Smooth muscle cell (in vitro differentiated cells): ENCODE measurements at regions not wholly inside any gene's neighbourhood (a gene's known extent, or its start where the extent isn't known, plus 50 kb on each side); places are given as distances from the start of the nearest gene placed in this dataset.

Source experiments
- DNase-seq: peaks from one replicate; lab custom pipeline; 2025; ENCODE audit not compliant: unreplicated experiment; lab: John Stamatoyannopoulos, UW
- H2AFZ ChIP-seq: fragments of 200-600 bp; sonication (generic); 2 replicates; pipeline ENCODE4 v1.6.0; 2016; ENCODE audit warnings: antibody characterized with exemption, low read depth, mild to moderate bottlenecking
- H3F3A ChIP-seq: fragments of 200-600 bp; sonication (generic); 2 replicates; pipeline ENCODE4 v1.6.0; 2017; ENCODE audit warnings: antibody characterized with exemption, low read depth
- H3K27ac ChIP-seq: fragments of 200-600 bp; sonication (generic); 2 replicates; pipeline ENCODE4 v1.5.1; 2016; ENCODE audit warnings: low read depth, mild to moderate bottlenecking
- H3K27me3 ChIP-seq: fragments of 200-600 bp; sonication (generic); 2 replicates; pipeline ENCODE4 v1.6.1; 2016; ENCODE audit warnings: low read depth, mild to moderate bottlenecking
- H3K36me3 ChIP-seq: fragments of 200-600 bp; sonication (generic); 2 replicates; pipeline ENCODE4 v1.5.1; 2016; ENCODE audit warnings: low read depth
- H3K4me1 ChIP-seq: fragments of 200-600 bp; sonication (generic); 2 replicates; pipeline ENCODE4 v1.5.1; 2016; ENCODE audit warnings: low read depth
- H3K4me2 ChIP-seq: fragments of 200-600 bp; sonication (generic); 2 replicates; pipeline ENCODE4 v1.6.0; 2016; ENCODE audit warnings: mild to moderate bottlenecking
- H3K4me3 ChIP-seq: fragments of 200-600 bp; sonication (generic); 2 replicates; pipeline ENCODE4 v1.5.1; 2016; ENCODE audit warnings: mild to moderate bottlenecking
- H3K79me2 ChIP-seq: fragments of 200-600 bp; sonication (generic); 2 replicates; pipeline ENCODE4 v1.6.0; 2016; ENCODE audit warnings: low read depth, mild to moderate bottlenecking
- H3K9ac ChIP-seq: fragments of 200-600 bp; sonication (generic); 2 replicates; pipeline ENCODE4 v1.6.0; 2016; ENCODE audit warnings: low read depth
- H3K9me3 ChIP-seq: fragments of 200-600 bp; sonication (generic); replicated peaks from 2 replicates; pipeline ENCODE4 v1.5.1; 2016; ENCODE audit warnings: low read depth
- H4K20me1 ChIP-seq: fragments of 200-600 bp; sonication (generic); 2 replicates; pipeline ENCODE4 v1.6.0; 2016; ENCODE audit warnings: low read depth
- WGBS: methylation state at CpG from one replicate; pipeline ENCODE4 v1.1.7; 2016; ENCODE audit warnings: low lambda C conversion rate; 5-methylcytosine and 5-hydroxymethylcytosine counted together
- TF ChIP-seq, protein P1 (sequence below): fragments of 200-600 bp; sonication (generic); IDR thresholded peaks from 2 replicates; pipeline ENCODE4 v1.5.1; 2017; ENCODE audit warnings: borderline replicate concordance, mild to moderate bottlenecking, antibody characterized with exemption; ENCODE audit not compliant: insufficient read depth, poor library complexity, severe bottlenecking

GRCh38 chr21:19120591-19120990 is 717.0 kb upstream of the TMPRSS15 start:
- DNase-seq, result no peak
- Histone ChIP-seq H3F3A (no peaks in the 10 kb centered on the region), H3K4me2 (no peak overlapping the region), H2AFZ (no peak overlapping the region), H3K4me1 (no peaks in the 10 kb centered on the region), H4K20me1 (no peaks in the 10 kb centered on the region), H3K9ac (no peak overlapping the region), H3K36me3 (no peaks in the 10 kb centered on the region), H3K79me2 (no peaks in the 10 kb centered on the region), H3K27ac (no peak overlapping the region), H3K27me3 (no peaks in the 10 kb centered on the region), H3K9me3 (no peaks in the 10 kb centered on the region), H3K4me3 (no peak overlapping the region)
- 48% methylated on average over 4 of the region's 4 CpGs for WGBS
- TF ChIP-seq, protein P1, sequence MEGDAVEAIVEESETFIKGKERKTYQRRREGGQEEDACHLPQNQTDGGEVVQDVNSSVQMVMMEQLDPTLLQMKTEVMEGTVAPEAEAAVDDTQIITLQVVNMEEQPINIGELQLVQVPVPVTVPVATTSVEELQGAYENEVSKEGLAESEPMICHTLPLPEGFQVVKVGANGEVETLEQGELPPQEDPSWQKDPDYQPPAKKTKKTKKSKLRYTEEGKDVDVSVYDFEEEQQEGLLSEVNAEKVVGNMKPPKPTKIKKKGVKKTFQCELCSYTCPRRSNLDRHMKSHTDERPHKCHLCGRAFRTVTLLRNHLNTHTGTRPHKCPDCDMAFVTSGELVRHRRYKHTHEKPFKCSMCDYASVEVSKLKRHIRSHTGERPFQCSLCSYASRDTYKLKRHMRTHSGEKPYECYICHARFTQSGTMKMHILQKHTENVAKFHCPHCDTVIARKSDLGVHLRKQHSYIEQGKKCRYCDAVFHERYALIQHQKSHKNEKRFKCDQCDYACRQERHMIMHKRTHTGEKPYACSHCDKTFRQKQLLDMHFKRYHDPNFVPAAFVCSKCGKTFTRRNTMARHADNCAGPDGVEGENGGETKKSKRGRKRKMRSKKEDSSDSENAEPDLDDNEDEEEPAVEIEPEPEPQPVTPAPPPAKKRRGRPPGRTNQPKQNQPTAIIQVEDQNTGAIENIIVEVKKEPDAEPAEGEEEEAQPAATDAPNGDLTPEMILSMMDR, result no peak

- Histone ChIP-seq H3K9ac (no peak overlapping the region), H3K9me3 (no peaks in the 10 kb centered on the region), H3K27ac (no peak overlapping the region), H3F3A (no peaks in the 10 kb centered on the region), H2AFZ (no peak overlapping the region), H3K27me3 (no peaks in the 10 kb centered on the region), H3K79me2 (no peaks in the 10 kb centered on the region), H3K4me1 (no peaks in the 10 kb centered on the region), H3K36me3 (no peaks in the 10 kb centered on the region), H3K4me2 (no peak overlapping the region), H4K20me1 (no peaks in the 10 kb centered on the region), H3K4me3 (no peak overlapping the region)
- DNase-seq, result no peak
- WGBS, result 75% methylated on average over 2 of the region's 2 CpGs
- TF ChIP-seq, protein P1, result no peak
Measured at GRCh38 chr21:19122356-19122755, 718.8 kb upstream of the TMPRSS15 start.

DNA sequence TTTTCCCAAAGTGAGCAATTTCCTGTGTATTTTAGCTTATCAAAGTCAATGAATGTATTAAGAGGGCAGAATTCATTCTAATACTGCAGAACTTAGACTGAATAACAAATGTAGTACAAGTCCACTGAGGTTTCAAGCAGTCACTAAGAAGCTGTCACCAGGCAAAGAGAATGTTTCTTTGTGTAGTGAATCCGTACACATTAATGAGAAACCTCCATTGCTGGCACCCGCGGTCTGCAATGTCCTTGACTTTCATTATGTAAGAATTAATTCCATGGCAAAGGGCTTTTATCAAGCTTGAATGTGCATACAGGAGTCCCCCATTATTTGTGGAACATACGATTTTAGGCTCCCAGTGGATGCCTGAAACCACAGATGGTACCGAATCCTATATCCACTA is 719.5 kb upstream of the TMPRSS15 start:
- H3K9me3 ChIP-seq, result no peaks in the 10 kb centered on the region
- TF ChIP-seq, protein P1, result no peak
- no peak overlapping the region for H3K4me3 ChIP-seq
- no peak overlapping the region for H2AFZ ChIP-seq
- no peaks in the 10 kb centered on the region for H3K27me3 ChIP-seq
- no peak overlapping the region for H3K4me2 ChIP-seq
- H3K4me1 ChIP-seq, result no peaks in the 10 kb centered on the region
- no peaks in the 10 kb centered on the region for H4K20me1 ChIP-seq
- no peaks in the 10 kb centered on the region for H3K79me2 ChIP-seq
- H3K9ac ChIP-seq, result no peak overlapping the region
- H3K36me3 ChIP-seq, result no peaks in the 10 kb centered on the region
- no peak for DNase-seq
- no peak overlapping the region for H3K27ac ChIP-seq
- no peaks in the 10 kb centered on the region for H3F3A ChIP-seq
- 82% methylated on average over 5 of the region's 5 CpGs for WGBS

GRCh38 chr21:19123525-19123924 is 719.9 kb upstream of the TMPRSS15 start:
- Histone ChIP-seq H2AFZ (no peak overlapping the region), H3K4me2 (no peak overlapping the region), H3K36me3 (no peaks in the 10 kb centered on the region), H3K27me3 (no peaks in the 10 kb centered on the region), H3K4me3 (no peak overlapping the region), H3K9me3 (no peaks in the 10 kb centered on the region), H3F3A (no peaks in the 10 kb centered on the region), H4K20me1 (no peaks in the 10 kb centered on the region), H3K79me2 (no peaks in the 10 kb centered on the region), H3K9ac (no peak overlapping the region), H3K27ac (no peak overlapping the region), H3K4me1 (no peaks in the 10 kb centered on the region)
- 51% methylated on average over 2 of the region's 2 CpGs for WGBS
- no peak for DNase-seq
- TF ChIP-seq, protein P1, result no peak
